ENCODE measurements at regions not wholly inside any gene's neighbourhood (a gene's known extent, or its start where the extent isn't known, plus 50 kb on each side); places are given as distances from the start of the nearest gene placed in this dataset.

DNA sequence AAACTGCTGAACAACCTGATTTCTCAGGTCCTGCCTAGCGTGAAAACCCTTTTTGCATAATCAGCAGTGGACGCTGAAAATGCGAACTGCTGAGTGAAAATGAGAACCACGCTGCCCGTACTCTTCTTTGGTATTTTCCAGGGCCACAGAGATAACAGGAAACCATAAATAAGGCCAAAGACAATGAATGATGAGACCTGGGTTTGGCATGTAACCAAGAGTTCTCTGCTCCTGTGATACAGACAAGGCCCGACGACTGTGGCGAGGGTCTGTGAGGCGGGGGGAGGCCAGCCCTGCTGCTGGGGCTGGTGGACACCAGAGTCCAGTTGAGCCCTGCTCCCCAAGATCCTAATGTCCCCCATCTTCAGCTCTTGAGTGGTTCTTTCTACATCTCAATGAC is 236.0 kb downstream of the WDR11 start:
- Histone ChIP-seq H3K79me2 (ENCODE audit: insufficient read depth, low read length) (no peaks in the 10 kb centered on the region), H3K9ac (ENCODE audit: low read length) (no peak overlapping the region), H3F3A (ENCODE audit: insufficient read depth) (no peaks in the 10 kb centered on the region), H3K9me3 (ENCODE audit: insufficient read depth, low read length) (no peaks in the 10 kb centered on the region), H4K20me1 (ENCODE audit: low read depth, low read length) (no peaks in the 10 kb centered on the region), H3K27ac (ENCODE audit: low read depth, low read length) (no peak overlapping the region), H3K4me3 (ENCODE audit: insufficient read depth, low read length, poor library complexity, severe bottlenecking) (no peak overlapping the region), H3K27me3 (ENCODE audit: low read length) (no peaks in the 10 kb centered on the region), H2AFZ (ENCODE audit: low read depth, low read length, severe bottlenecking) (no peak overlapping the region), H3K36me3 (ENCODE audit: low read length) (no peaks in the 10 kb centered on the region), H3K9me2 (replicated peaks; ENCODE audit: insufficient read depth, low read length) (no peaks in the 10 kb centered on the region), H3K4me2 (ENCODE audit: low read depth, low read length, poor library complexity, severe bottlenecking) (no peak overlapping the region)
- TF ChIP-seq, protein P1, sequence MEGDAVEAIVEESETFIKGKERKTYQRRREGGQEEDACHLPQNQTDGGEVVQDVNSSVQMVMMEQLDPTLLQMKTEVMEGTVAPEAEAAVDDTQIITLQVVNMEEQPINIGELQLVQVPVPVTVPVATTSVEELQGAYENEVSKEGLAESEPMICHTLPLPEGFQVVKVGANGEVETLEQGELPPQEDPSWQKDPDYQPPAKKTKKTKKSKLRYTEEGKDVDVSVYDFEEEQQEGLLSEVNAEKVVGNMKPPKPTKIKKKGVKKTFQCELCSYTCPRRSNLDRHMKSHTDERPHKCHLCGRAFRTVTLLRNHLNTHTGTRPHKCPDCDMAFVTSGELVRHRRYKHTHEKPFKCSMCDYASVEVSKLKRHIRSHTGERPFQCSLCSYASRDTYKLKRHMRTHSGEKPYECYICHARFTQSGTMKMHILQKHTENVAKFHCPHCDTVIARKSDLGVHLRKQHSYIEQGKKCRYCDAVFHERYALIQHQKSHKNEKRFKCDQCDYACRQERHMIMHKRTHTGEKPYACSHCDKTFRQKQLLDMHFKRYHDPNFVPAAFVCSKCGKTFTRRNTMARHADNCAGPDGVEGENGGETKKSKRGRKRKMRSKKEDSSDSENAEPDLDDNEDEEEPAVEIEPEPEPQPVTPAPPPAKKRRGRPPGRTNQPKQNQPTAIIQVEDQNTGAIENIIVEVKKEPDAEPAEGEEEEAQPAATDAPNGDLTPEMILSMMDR (IDR thresholded peaks at IDR 0.05; ENCODE audit: insufficient read depth, low read length, poor library complexity, severe bottlenecking): no peak
- TF ChIP-seq EZH2phosphoT487 (conservative IDR thresholded peaks at IDR 0.05; ENCODE audit: low read length): no peak

DNA sequence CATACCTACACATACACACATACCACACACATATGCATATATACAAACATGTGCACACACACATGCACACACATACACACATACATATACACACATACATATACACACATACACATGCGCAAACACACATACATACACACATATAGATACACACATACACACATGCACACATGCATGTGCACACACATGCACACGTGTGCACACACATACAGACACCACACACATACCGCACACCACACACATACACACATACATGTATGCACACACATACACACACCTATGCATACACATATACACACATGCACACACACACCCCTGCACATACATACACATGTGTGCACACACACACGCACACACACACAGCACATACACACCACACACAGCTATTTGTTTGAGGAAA is 236.5 kb downstream of the WDR11 start:
- H3K4me2 ChIP-seq (ENCODE audit: low read depth, low read length, poor library complexity, severe bottlenecking): no peak overlapping the region
- TF ChIP-seq EZH2phosphoT487 (conservative IDR thresholded peaks at IDR 0.05; ENCODE audit: low read length): no peak
- TF ChIP-seq, protein P1 (IDR thresholded peaks at IDR 0.05; ENCODE audit: insufficient read depth, low read length, poor library complexity, severe bottlenecking): no peak
- no peak overlapping the region for H2AFZ ChIP-seq (ENCODE audit: low read depth, low read length, severe bottlenecking)
- no peak overlapping the region for H3K9ac ChIP-seq (ENCODE audit: low read length)
- no peaks in the 10 kb centered on the region for H3K79me2 ChIP-seq (ENCODE audit: insufficient read depth, low read length)
- H3K9me3 ChIP-seq (ENCODE audit: insufficient read depth, low read length): no peaks in the 10 kb centered on the region
- H3K4me3 ChIP-seq (ENCODE audit: insufficient read depth, low read length, poor library complexity, severe bottlenecking): no peak overlapping the region
- no peaks in the 10 kb centered on the region for H3F3A ChIP-seq (ENCODE audit: insufficient read depth)
- no peaks in the 10 kb centered on the region for H3K27me3 ChIP-seq (ENCODE audit: low read length)
- no peaks in the 10 kb centered on the region for H3K36me3 ChIP-seq (ENCODE audit: low read length)
- H3K9me2 ChIP-seq (replicated peaks; ENCODE audit: insufficient read depth, low read length): no peaks in the 10 kb centered on the region
- no peaks in the 10 kb centered on the region for H4K20me1 ChIP-seq (ENCODE audit: low read depth, low read length)
- no peak overlapping the region for H3K27ac ChIP-seq (ENCODE audit: low read depth, low read length)

DNA sequence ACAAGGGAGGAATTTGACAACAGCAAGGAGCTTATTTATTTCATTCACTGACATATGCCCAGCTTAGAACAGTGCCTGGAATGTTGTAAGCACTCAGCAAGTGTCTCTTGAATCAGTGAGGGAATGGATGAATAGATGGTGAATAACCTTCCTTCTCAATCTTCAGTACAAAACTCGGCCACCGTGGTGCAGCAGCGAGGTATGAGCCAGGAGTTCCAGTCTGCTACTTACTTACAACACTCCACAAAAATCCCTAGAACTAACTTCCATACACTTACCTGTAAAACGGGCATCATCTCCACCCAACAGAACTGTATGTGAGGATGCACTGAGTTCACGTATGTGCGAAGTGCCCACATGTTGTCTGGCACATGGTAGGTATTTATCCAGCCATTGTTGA is 237.4 kb downstream of the WDR11 start:
- no peak overlapping the region for H2AFZ ChIP-seq (ENCODE audit: low read depth, low read length, severe bottlenecking)
- no peak overlapping the region for H3K4me2 ChIP-seq (ENCODE audit: low read depth, low read length, poor library complexity, severe bottlenecking)
- no peaks in the 10 kb centered on the region for H3F3A ChIP-seq (ENCODE audit: insufficient read depth)
- H4K20me1 ChIP-seq (ENCODE audit: low read depth, low read length): no peaks in the 10 kb centered on the region
- H3K79me2 ChIP-seq (ENCODE audit: insufficient read depth, low read length): no peaks in the 10 kb centered on the region
- no peaks in the 10 kb centered on the region for H3K27me3 ChIP-seq (ENCODE audit: low read length)
- H3K9me2 ChIP-seq (replicated peaks; ENCODE audit: insufficient read depth, low read length): no peaks in the 10 kb centered on the region
- no peaks in the 10 kb centered on the region for H3K36me3 ChIP-seq (ENCODE audit: low read length)
- TF ChIP-seq EZH2phosphoT487 (conservative IDR thresholded peaks at IDR 0.05; ENCODE audit: low read length): no peak
- TF ChIP-seq, protein P1 (IDR thresholded peaks at IDR 0.05; ENCODE audit: insufficient read depth, low read length, poor library complexity, severe bottlenecking): no peak
- H3K27ac ChIP-seq (ENCODE audit: low read depth, low read length): no peak overlapping the region
- no peaks in the 10 kb centered on the region for H3K9me3 ChIP-seq (ENCODE audit: insufficient read depth, low read length)
- H3K4me3 ChIP-seq (ENCODE audit: insufficient read depth, low read length, poor library complexity, severe bottlenecking): no peak overlapping the region
- no peak overlapping the region for H3K9ac ChIP-seq (ENCODE audit: low read length)
